ENCODE measurements at regions not wholly inside any gene's neighbourhood (a gene's known extent, or its start where the extent isn't known, plus 50 kb on each side); places are given as distances from the start of the nearest gene placed in this dataset.

DNA sequence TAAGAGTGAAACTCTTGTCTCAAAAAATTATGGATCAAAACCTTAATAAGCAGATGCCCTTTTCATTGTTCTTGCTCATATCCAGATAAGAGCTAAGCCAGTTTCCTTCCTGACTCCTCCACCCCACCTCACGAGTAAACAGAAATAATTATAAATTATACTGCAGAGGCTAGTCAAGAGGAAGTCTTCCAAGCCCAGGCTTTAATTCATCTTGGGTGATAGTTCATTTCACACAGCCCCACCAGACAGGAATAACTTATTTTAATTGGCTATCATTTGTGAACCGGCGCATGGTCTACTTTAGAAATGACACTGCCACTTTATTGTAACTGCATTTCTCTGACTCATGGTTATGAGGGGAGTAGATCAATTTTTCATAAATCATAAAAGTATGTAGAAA is 102.0 kb downstream of the BTBD3 start:
- H3K27me3 ChIP-seq, result no peaks in the 10 kb centered on the region
- in situ Hi-C loops (cut with MboI; ENCODE audit: low sequenced_read_pairs in 4 of 4), result no loop called here
- H3K9me3 ChIP-seq, result no peaks in the 10 kb centered on the region
- intact Hi-C loops (cut with DNase I; ENCODE audit: low total_unique reads), result no loop called here
- H3K36me3 ChIP-seq, result no peaks in the 10 kb centered on the region
- no peak for TF ChIP-seq POLR2A (IDR thresholded peaks at IDR 0.05)
- DNase-seq (no peak), ATAC-seq (no peak)
- H3K4me1 ChIP-seq, result peaks cover 0 to under 1% of the 10 kb centered on the region in 2 donors
- H3K4me3 ChIP-seq, result no peak overlapping the region
- no peak overlapping the region for H3K27ac ChIP-seq

DNA sequence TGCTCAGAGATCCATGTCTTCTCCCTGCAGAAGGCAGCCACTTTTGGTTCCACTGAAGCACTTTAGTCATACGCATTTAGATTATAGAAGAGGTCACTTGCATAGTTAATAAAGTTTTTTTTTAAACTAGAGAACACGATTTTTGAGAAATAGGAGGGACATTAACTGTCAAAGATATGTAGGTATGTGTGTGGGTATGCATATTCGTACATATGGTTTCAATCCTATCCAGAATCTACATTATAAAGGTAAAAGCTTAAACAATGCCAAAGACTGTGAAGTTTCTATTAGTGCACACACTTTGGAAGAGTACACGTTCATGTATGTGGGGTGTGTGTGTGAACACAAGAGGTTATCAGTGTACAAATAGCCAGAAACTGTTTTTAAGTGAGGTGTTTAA is 103.2 kb downstream of the BTBD3 start:
- TF ChIP-seq POLR2A (IDR thresholded peaks at IDR 0.05), result no peak
- TF ChIP-seq, protein P1, sequence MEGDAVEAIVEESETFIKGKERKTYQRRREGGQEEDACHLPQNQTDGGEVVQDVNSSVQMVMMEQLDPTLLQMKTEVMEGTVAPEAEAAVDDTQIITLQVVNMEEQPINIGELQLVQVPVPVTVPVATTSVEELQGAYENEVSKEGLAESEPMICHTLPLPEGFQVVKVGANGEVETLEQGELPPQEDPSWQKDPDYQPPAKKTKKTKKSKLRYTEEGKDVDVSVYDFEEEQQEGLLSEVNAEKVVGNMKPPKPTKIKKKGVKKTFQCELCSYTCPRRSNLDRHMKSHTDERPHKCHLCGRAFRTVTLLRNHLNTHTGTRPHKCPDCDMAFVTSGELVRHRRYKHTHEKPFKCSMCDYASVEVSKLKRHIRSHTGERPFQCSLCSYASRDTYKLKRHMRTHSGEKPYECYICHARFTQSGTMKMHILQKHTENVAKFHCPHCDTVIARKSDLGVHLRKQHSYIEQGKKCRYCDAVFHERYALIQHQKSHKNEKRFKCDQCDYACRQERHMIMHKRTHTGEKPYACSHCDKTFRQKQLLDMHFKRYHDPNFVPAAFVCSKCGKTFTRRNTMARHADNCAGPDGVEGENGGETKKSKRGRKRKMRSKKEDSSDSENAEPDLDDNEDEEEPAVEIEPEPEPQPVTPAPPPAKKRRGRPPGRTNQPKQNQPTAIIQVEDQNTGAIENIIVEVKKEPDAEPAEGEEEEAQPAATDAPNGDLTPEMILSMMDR (IDR thresholded peaks at IDR 0.05 in 4 of 5, conservative IDR thresholded peaks at IDR 0.05 in 1 of 5), result no peak
- ATAC-seq (no peak), DNase-seq (no peak)
- intact Hi-C loops (cut with DNase I; ENCODE audit: low total_unique reads), result no loop called here
- no peak overlapping the region for H3K27ac ChIP-seq
- in situ Hi-C loops (cut with MboI; ENCODE audit: low sequenced_read_pairs in 4 of 4), result no loop called here
- H3K4me1 ChIP-seq, result no peaks in the 10 kb centered on the region
- no peaks in the 10 kb centered on the region for H3K9me3 ChIP-seq
- H3K4me3 ChIP-seq, result no peak overlapping the region
- H3K27me3 ChIP-seq, result no peaks in the 10 kb centered on the region
- no peaks in the 10 kb centered on the region for H3K36me3 ChIP-seq

DNA sequence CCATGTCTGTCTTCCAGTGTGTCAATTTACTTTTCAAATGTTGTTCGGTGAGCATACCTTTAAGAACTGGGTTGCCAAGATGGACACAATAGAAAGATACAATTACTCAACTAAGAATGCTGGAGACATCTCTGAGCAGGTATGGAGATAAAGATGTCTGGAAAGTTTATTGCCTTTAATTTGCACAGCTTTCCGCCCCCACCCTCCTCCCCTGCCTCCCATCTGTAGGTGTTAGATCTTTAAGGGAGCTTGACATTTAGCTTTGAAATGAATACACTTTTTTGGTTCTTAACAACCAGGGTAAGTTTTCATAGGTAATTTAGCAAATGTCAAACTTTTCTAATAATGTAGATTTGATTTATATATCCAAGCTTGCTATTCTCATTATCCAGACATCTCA is 104.4 kb downstream of the BTBD3 start:
- DNase-seq (no peak), ATAC-seq (no peak)
- Histone ChIP-seq H3K27me3 (no peaks in the 10 kb centered on the region), H3K9me3 (no peaks in the 10 kb centered on the region), H3K4me1 (no peaks in the 10 kb centered on the region), H3K4me3 (no peak overlapping the region), H3K27ac (no peak overlapping the region), H3K36me3 (no peaks in the 10 kb centered on the region)
- intact Hi-C loops (cut with DNase I; ENCODE audit: low total_unique reads), result no loop called here
- TF ChIP-seq POLR2A (IDR thresholded peaks at IDR 0.05), result no peak
- TF ChIP-seq, protein P1 (IDR thresholded peaks at IDR 0.05 in 4 of 5, conservative IDR thresholded peaks at IDR 0.05 in 1 of 5), result no peak
- in situ Hi-C loops (cut with MboI; ENCODE audit: low sequenced_read_pairs in 4 of 4), result no loop called here

DNA sequence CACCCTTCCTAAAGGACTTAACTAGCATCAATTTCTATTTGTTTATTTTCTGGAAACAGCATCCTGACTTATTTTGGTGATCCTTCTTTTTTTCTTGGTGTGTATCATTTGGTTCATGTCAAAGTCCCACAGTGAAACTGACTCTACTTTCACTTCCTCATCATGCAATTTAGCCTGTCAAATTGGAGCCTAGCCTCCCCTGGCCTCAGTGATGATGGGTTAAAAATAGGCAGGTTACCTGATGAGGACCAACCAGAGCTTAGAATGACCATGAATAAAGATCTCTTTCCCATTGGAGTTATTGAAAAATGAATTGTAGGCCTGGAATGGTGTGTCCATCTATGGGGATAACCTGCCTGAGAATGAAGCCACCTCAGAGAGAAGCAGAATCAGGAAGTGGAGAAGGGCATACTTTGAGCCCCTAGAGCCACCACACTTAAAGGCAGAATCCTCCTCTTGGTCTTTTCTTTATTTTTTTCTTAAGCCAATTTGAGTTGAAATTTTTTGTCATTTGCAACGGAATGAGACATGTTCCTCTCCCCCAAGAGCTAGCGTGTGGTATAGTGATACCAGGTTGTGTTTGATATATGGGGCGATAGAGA is 105.6 kb downstream of the BTBD3 start:
- H3K27me3 ChIP-seq, result no peaks in the 10 kb centered on the region
- no peaks in the 10 kb centered on the region for H3K4me1 ChIP-seq
- intact Hi-C loops (cut with DNase I; ENCODE audit: low total_unique reads), result no loop called here
- DNase-seq (no peak), ATAC-seq (no peak)
- H3K27ac ChIP-seq, result no peak overlapping the region
- H3K4me3 ChIP-seq, result no peak overlapping the region
- in situ Hi-C loops (cut with MboI; ENCODE audit: low sequenced_read_pairs in 4 of 4), result no loop called here
- H3K9me3 ChIP-seq, result no peaks in the 10 kb centered on the region
- H3K36me3 ChIP-seq, result no peaks in the 10 kb centered on the region
- TF ChIP-seq POLR2A (IDR thresholded peaks at IDR 0.05), result no peak
- TF ChIP-seq, protein P1 (IDR thresholded peaks at IDR 0.05 in 4 of 5, conservative IDR thresholded peaks at IDR 0.05 in 1 of 5), result no peak

DNA sequence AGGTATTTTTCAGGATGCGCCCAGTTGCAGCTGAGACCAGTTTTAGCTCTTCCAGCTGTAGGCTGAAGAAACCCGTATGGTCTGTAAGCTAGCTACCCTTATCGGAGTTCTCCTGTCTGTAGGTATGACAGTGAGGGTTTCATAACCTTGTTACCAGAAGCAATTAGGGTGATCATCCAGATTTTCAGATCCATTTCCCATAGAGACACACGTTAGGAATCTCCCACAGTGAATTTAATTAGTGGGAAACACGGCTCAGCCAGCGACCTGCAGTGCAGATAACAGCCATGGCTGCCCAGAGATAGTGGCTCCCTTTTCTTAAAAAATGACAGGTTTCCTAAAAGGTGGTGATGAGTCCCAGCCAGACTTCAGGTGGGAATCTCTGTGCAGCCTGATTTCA is 111.1 kb downstream of the BTBD3 start:
- Histone ChIP-seq H3K4me3 (no peak overlapping the region), H3K27me3 (no peaks in the 10 kb centered on the region), H3K36me3 (no peaks in the 10 kb centered on the region), H3K4me1 (no peaks in the 10 kb centered on the region), H3K27ac (no peak overlapping the region), H3K9me3 (no peaks in the 10 kb centered on the region)
- no peak for TF ChIP-seq POLR2A (IDR thresholded peaks at IDR 0.05)
- TF ChIP-seq, protein P1 (IDR thresholded peaks at IDR 0.05 in 4 of 5, conservative IDR thresholded peaks at IDR 0.05 in 1 of 5), result no peak
- ATAC-seq (no peak), DNase-seq (no peak)
- in situ Hi-C loops (cut with MboI; ENCODE audit: low sequenced_read_pairs in 4 of 4) (no loop called here), intact Hi-C loops (cut with DNase I; ENCODE audit: low total_unique reads) (no loop called here)
